DOHH2 (cell line): ENCODE measurements at regions not wholly inside any gene's neighbourhood (a gene's known extent, or its start where the extent isn't known, plus 50 kb on each side); places are given as distances from the start of the nearest gene placed in this dataset.

Experiments
- EZH2phosphoT487 ChIP-seq: fragments of 200-600 bp; sonication (generic); IDR thresholded peaks from 2 replicates; pipeline ENCODE4 v1.6.1; 2017; ENCODE audit warnings: borderline replicate concordance, mild to moderate bottlenecking, antibody characterized with exemption, low read length, moderate library complexity, mixed read lengths
- TF ChIP-seq, protein P1 (sequence below): fragments of 200-600 bp; sonication (generic); IDR thresholded peaks from one replicate; pipeline ENCODE4 v1.5.1; 2014; ENCODE audit warnings: antibody characterized with exemption, mild to moderate bottlenecking, low read depth, low read length; ENCODE audit not compliant: poor library complexity, severe bottlenecking

GRCh38 chr5:103638979-103639378, 76.4 kb upstream of the NUDT12 start:
- TF ChIP-seq, protein P1, sequence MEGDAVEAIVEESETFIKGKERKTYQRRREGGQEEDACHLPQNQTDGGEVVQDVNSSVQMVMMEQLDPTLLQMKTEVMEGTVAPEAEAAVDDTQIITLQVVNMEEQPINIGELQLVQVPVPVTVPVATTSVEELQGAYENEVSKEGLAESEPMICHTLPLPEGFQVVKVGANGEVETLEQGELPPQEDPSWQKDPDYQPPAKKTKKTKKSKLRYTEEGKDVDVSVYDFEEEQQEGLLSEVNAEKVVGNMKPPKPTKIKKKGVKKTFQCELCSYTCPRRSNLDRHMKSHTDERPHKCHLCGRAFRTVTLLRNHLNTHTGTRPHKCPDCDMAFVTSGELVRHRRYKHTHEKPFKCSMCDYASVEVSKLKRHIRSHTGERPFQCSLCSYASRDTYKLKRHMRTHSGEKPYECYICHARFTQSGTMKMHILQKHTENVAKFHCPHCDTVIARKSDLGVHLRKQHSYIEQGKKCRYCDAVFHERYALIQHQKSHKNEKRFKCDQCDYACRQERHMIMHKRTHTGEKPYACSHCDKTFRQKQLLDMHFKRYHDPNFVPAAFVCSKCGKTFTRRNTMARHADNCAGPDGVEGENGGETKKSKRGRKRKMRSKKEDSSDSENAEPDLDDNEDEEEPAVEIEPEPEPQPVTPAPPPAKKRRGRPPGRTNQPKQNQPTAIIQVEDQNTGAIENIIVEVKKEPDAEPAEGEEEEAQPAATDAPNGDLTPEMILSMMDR: no peak
- TF ChIP-seq EZH2phosphoT487: no peak
